Stimulated activated CD4-positive, alpha-beta T cell treated with anti-CD3 and anti-CD28 coated beads, Interleukin-1b, Interleukin-23, amount 100 ng/mL, for 48 hours (primary cell): ENCODE measurements at regions not wholly inside any gene's neighbourhood (a gene's known extent, or its start where the extent isn't known, plus 50 kb on each side); places are given as distances from the start of the nearest gene placed in this dataset.
"Not testable (repeated sequence)": the region's sequence is repeated elsewhere in the genome, so short reads cannot be mapped to it uniquely, and the experiment has no call there.

Experiments used
- DNase-seq: peaks from one replicate; pipeline ENCODE4 v3.0.0-alpha.2; 2020

DNA sequence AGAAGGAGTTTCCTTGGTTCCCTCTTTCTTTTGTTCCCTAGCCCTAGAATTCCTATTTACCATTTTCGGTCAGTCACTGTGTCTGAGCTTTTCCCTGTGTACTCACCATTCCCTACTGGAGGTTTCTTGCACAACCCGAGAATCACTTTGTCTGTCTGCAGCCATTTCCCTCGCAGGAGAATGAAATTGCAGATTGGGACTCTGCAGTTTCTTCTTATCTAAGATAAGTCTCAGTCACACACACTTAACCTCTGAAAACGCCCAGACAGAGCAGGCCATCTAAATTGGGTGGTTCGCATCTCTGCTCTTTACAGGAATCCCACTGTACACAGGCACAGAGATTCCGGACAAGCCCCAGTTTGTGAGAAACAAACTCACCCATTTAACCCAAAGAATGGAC lies 58.6 kb upstream of the CNTNAP2 start:
- no peak for DNase-seq

DNA sequence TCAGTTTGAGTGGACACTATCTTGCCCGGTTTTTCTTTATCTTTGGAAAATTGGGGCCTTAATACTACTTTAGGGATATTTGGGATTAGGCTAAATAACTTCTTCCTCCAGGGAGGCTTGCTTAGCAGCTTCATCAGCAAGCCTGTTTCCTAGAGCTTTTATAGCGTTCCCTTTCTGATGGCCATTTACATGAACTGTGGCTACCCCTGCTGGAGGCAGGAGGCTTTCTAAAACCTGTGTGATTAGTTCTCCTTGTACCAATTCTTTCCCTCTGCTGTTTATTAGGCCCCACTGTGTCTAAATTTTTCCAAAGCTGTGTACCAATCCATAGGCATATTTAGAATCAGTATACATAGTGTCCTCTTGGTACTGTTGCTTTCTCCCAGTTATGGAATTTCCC lies 61.7 kb upstream of the CNTNAP2 start:
- no peak for DNase-seq

DNA sequence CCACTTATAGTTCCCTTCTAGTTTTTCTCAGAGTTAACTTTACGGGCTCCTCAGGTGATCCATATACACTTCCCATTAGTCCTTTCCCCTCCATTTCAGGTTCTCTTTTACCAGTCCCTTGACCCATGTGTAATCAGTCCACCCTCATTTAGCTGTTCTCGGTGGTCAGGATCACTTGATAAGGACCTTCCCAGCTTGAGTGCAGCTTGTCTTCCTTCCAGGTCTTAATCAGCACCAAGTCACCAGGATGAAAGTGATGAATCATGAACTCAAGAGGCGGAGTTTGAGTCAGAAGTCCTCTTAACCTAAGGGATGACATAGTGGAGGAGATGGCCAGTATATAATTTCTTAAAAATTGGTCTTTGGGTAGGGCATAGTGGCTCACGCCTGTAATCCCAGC lies 63.1 kb upstream of the CNTNAP2 start:
- DNase-seq = no peak

DNA sequence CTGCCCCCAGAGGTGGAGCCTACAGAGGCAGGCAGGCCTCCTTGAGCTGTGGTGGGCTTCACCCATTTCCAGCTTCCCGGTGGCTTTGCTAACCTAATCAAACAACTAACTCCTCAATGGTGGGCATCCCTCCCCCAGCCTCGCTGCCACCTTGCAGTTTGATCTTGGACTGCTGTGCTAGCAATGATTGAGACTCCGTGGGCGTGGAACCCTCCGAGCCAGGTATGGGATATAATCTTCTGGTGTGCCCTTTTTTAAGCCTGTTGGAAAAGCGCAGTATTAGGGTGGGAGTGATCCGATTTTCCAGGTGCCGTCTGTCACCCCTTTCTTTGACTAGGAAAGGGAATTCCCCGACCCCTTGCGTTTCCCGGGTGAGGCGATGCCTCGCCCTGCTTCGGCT lies 73.3 kb upstream of the CNTNAP2 start:
- DNase-seq = not testable (repeated sequence)

DNA sequence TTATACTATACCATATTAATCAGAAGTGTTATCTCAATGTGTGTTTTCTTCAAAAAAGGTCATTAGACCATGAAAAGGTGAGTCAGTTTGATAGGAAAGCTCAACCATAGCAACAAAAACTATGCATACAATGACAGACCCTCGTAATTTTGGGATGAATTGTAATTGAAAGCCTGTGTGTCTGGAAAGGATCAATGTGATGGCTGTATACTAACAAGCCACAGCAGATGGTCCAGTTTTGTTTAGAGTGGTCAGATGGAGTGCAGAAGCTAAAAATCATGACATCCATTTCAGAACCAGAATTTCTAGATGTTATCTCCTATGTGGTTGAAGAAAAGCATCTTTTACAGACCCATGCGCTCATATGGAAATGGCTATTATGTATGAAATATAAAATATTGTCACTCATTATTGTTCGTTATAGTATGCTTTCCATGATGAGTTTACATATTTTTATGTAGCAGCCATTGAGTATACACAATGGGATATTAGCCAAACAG lies 88.3 kb upstream of the CNTNAP2 start:
- no peak for DNase-seq

DNA sequence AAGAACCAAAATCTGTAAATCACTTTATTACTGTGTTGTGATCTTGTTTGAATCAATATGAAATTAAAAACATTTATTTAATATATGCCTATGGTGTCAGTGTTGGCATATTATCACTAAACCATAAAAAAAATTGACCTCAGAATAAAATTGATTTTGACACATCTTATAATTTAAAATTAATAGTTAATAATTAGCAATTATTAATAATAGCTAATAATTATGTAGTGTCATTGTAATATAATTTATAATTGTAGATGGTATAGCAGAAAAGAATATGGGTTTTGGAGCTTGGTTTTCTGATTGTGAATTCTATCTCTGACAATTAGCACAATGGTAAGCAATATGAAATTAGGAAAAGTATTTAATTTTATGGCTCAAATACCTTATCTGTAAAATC lies 89.4 kb upstream of the CNTNAP2 start:
- no peak for DNase-seq

DNA sequence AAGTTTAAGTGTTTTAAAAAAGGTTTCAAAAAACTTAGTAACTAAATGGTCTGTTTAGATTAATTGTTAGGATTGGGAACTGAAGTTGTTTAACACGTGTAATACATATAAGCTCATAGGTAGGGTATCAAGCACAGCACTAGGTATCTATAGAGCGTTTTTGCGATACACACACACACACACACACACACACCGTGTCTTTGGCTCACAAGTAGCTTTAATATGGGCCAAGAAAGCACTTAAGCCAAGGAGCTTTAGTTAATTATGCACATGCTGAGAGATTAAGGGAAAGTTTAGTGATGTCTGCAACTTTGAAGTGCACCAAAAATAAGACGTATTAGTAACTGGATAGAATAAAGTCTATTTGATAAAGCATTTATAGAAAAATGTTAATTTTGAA lies 93.8 kb upstream of the CNTNAP2 start:
- no peak for DNase-seq

DNA sequence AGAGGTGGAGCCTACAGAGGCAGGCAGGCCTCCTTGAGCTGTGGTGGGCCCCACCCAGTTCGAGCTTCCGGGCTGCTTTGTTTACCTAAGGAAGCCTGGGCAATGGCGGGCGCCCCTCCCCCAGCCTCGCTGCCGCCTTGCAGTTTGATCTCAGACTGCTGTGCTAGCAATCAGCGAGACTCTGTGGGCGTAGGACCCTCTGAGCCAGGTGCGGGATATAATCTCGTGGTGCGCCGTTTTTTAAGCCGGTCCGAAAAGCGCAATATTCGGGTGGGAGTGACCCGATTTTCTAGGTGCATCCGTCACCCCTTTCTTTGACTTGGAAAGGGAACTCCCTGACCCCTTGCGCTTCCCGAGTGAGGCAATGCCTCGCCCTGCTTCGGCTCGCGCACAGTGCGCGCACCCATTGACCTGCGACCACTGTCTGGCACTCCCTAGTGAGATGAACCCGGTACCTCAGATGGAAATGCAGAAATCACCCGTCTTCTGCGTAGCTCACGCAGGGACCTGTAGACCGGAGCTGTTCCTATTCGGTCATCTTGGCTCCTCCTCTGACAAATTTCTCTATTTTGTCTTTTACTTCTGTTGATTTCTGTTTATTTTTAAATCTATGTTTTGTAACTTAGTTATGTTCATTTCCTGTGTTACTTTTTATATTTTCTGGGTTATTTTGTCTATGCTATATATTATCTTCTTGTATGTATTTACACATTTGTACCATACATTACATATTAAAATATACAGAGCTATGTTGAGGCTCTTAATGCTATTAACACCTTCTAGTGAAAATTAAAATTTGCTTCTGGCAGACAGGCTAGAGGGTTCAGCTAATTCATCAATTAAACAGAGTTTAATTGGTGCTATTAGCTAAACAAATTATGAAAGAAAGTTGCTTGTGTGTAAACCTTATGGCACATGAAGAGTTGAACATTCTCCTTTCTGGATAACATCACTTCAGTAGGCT lies 97.3 kb upstream of the CNTNAP2 start:
- DNase-seq = not testable (repeated sequence)

DNA sequence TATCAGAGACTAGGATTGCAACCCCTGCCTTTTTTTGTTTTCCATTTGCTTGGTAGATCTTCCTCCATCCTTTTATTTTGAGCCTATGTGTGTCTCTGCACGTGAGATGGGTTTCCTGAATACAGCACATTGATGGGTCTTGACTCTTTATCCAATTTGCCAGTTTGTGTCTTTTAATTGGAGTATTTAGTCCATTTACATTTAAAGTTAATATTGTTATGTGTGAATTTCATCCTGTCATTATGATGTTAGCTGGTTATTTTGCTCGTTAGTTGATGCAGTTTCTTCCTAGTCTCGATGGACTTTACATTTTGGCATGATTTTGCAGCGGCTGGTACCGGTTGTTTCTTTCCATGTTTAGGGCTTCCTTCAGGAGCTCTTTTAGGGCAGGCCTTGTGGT lies 99.2 kb upstream of the CNTNAP2 start:
- DNase-seq = not testable (repeated sequence)

DNA sequence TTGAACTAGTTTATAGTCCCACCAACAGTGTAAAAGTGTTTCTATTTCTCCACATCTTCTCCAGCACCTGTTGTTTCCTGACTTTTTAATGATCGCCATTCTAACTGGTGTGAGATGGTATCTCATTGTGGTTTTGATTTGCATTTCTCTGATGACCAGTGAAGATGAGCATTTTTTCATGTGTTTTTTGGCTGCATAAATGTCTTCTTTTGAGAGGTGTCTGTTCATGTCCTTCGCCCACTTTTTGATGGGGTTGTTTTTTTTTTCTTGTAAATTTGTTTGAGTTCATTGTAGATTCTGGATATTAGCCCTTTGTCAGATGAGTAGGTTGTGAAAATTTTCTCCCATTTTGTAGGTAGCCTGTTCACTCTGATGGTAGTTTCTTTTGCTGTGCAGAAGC lies 102.4 kb upstream of the CNTNAP2 start:
- DNase-seq = not testable (repeated sequence)

DNA sequence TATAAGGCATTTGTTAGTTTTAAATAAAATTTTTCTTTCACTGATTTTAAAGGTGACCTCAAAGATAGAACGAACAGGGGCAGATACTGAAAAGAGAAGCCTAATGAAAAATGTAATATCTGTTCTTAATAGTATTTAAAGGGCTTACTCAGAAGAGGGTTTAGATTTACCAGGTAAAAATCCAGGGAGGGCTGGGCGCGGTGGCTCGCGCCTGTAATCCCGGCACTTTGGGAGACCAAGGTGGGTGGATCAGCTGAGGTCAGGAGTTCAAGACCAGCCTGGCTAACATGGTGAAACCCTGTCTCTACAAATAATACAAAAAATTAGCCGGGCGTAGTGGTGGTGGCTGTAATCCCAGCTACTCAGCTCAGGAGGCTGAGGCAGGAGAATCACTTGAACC lies 108.3 kb upstream of the CNTNAP2 start:
- DNase-seq = no peak

DNA sequence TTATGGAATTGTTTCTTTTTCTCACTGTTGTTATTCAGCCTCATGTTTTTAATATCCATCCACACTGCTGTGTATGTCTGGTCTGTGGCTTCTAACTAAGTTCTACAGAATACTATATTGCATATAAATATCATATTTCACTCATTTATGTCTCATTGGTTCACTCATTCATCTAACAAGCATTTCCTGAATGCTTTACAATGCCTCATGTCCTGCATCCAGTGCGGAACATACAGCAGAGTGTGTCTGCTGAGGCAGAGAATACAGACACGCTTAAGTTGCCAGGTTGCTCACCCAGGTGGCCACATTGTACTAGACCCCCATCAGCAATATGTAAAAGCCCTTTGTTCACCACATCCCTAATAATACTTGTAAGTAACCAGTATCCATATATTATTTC lies 111.8 kb upstream of the CNTNAP2 start:
- DNase-seq = no peak

DNA sequence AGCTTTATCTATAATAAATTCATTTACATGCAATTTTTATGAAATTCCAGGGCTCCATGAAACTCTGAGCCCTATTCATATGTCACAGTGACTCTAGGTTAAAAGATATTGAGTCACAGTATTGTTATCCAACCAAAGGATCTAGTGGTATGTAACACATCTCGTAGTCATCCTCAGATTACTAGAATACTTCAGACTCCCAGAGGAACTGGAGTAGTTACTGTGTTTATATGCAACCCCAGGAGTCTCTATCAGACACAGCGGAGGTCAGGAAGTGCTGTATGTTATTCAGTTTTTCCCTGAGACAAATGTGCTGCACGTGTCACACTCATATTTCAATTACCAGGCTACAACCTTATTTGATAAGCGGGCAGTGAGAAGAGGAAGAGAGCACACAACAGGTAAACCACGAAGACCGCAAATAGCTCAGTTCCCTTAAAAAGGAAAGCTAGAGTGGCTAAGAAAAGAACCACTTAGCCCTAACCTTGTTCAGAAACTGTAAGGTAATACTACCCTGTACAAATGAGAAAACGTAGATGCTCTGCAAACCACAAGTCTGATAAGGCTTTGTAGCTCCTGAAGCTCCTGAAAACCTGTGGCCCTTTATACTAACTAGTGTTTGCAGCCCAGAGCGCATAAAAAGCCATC lies 114.0 kb upstream of the CNTNAP2 start:
- no peak for DNase-seq

DNA sequence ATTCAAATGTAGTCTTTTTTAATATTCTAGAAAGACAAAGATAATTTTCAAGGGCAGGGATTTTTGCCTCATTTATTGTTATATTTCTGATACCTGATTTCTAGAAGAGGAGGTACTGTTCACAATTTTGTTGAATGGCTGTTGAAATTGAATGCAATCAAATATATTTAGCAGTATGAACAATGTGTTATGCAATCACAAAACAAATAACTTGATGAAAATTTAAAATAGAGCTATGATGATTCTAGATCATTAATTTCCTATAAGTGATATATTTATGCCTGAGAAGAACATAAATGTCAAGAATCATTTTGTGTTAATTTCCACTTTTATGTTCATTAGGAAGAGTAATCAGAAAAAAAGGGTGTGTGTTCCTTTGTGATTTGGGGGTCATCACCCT lies 114.6 kb upstream of the CNTNAP2 start:
- no peak for DNase-seq

DNA sequence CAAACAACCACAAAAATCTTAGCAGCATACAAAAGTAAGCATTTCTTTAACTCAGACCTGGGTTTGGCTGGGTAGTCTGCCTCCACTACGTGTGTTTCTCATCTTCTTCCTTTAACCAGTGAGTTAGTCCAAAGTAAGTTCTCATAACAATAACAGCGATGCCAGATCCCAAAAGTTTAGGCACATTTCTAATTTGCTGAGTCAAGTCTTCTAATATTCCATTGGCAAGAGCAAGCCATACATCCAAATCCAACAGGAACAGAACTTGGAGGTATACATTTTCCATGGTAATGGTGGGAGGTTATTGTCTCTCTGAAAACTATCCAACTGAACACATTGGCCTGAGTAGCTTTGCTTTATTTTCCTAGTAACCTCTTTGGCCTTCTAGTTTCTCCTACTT lies 115.7 kb upstream of the CNTNAP2 start:
- DNase-seq = no peak

DNA sequence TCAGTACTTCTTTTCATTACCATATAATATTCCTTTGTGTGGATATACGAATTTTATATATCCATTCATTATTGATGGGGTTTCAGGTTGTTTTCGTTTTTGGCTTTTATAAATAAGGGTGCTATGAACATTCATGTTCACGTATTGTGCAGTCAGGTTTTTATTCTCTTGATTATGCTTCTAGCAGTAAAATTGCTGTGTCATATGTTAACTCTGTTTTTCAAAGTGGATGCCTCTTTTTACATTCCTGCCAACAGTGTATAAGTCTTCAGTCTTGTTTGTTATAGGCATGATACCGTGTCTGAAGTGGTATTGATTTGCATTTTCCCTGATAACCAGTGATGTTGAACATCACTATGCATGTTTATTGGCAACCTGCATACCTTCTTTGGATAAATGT lies 127.1 kb upstream of the CNTNAP2 start:
- no peak for DNase-seq

DNA sequence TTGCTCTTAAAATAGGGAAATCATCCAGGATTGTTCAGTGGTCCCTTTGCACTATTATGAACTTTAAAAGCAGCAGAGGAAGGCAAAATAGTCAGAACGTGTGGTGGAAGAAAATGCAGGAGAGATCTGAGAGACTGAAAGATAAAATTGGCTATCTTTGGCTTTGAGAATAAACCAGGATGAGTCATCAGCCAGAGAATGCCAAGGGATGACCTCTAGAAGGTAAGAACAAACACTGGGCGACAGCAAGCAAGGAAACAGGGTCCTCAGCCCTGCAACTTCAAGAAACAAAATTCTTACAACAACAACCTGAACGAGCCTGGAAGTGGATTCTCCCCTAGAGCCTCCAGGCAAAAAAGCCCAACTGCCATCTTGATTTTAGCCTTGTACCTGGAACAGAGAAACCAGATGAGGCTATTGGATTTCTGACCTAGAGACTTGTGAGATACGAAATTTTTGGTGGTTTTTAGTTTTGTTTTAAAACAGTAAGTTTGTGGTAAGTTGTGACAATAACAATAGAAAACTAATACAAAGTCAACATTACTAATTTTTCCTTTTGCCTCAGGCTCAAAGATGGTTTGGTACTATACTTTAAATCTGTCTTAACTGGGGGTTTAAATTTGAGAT lies 130.2 kb upstream of the CNTNAP2 start:
- DNase-seq = no peak

DNA sequence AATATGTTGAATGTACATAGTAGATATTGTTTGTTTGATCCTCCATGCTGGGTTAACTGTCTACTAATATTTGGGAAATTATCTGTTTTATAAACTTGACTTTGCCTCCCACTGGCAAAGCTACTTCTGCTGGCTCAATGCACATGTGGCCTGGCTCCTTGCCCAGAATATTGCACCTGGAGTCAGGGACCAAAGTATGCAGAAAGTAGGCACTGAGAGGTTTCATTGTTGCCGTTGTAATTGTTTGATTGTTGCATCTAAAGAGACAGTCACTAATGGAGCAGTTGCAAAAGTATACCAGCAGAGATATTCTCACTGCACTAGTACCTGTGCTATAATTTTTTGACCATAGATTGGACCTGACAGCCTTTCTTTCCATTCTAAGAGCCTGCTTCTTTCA lies 137.8 kb upstream of the CNTNAP2 start:
- no peak for DNase-seq

DNA sequence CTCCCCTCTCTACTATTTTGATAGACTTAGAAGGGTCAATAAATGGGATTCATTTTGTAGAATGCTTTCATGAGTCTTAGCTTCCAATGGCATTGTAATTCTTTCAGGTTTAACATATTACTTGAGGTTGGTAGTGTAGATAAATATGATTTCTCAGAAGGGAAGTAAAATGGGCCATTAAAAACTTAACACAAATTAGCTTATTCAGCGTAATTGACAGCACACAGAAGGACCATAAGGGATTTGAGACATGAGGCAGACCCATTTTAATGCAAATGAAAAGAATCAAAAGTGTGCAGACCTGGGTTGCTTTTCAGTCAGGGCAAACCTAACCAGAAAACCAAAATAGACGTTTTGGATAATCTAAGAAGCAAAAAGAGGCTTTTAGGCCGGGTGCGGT lies 156.6 kb upstream of the CNTNAP2 start:
- DNase-seq = no peak

DNA sequence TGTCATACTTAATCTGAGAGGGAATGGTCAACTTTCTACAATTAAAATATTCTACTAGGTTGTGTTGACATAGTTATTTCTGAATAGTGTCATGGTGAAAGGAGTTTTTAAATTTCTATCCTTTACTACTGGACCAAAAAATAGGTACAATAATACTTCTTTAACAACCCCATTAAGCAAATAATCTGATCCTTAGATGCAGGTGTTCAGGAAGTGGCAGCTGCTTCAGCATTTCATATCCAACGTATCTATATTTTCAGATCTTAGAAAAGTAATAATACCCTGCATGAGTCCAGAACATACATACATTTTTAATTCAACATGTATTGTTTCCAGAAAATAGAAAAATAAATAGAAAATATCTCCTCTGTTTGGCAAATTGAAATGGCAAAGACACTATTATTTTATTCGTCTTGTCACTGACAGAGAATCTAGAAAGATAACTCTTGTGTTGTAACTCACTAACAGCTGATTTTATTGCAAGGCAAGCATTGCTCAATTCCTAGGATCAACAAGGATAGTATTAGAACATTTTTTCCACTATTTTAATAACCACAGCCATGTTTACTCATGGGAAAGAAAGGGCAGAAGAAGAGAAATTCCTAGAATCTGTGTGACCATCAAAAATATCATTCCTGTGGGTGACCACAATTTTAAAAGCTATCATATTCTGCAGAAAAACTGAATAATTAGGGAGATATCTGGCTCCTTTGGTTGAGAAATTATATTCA lies 159.3 kb upstream of the CNTNAP2 start:
- no peak for DNase-seq

DNA sequence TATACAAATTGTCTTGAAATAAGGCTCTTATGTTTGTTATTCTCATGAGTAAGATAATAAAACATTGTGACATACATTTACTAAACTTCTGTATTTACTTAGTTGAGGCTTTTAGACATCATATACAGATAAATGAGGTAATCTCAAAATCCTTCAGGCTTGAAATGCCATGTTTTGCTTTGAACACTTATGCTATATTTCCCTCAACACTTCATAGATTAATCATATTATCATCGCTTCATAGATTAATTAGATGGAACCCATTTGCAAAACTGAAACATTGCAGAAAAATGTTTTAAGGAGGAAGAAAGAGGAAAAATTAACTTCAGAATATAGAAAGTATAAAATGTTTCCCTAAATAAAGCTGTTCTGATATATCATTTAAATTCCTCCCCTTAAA lies 165.0 kb upstream of the CNTNAP2 start:
- no peak for DNase-seq

DNA sequence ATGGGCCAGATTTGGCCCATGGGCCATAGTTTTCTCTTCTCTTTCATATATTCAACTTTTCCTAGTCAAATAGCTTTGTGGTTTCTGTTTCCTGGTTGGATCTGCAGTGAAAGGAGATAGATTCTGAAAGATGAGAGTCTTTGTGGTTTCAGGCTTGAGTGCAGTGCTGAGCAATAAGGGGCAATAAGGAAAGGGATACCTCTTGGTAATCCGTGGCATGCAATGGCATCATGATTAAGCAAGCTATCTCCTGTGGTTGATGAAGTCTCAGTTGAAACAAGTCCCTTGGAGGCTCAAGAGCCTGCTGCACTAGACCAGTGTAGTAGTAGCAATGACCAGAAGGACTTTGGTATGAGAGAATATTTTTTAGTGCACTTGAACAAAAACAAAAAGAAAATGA lies 187.7 kb upstream of the CNTNAP2 start:
- DNase-seq = no peak

DNA sequence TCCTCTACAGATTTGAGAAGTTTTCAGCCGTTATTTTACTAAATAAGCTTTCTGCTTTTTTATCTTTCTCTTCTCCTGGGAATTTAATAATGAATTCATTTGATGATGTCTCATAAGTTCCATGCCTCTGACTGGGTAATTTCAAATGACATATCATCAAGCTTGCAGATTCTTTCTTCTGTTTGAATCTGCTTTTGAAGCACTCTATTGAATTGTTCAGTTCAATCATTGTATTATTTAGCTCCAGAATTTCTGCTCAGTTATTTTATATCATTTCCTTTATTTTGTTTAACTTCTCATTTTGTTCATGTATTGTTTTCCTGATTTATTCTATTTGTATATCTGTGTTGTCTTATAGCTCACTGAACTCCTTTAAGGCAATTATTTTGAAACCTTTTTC lies 196.9 kb upstream of the CNTNAP2 start:
- no peak for DNase-seq
